Ishikawa (cell line): ENCODE measurements at regions not wholly inside any gene's neighbourhood (a gene's known extent, or its start where the extent isn't known, plus 50 kb on each side); places are given as distances from the start of the nearest gene placed in this dataset.

Experiments
- CEBPB ChIP-seq: IDR thresholded peaks from 2 replicates; pipeline ENCODE4 v1.6.1; 2012
- EGR1 ChIP-seq: IDR thresholded peaks from 2 replicates; pipeline ENCODE4 v1.6.1; 2012
- EP300 ChIP-seq: IDR thresholded peaks from 2 replicates; pipeline ENCODE4 v1.6.1; 2012; ENCODE audit warnings: borderline replicate concordance
- NFIC ChIP-seq: IDR thresholded peaks from 2 replicates; pipeline ENCODE4 v1.6.1; 2012
- RAD21 ChIP-seq: IDR thresholded peaks from 2 replicates; pipeline ENCODE4 v1.6.1; 2012; ENCODE audit warnings: low read depth
- TAF1 ChIP-seq: IDR thresholded peaks from 2 replicates; pipeline ENCODE4 v1.6.1; 2012; ENCODE audit warnings: low read depth, mild to moderate bottlenecking
- TCF12 ChIP-seq: IDR thresholded peaks from 2 replicates; pipeline ENCODE4 v1.6.1; 2012; ENCODE audit warnings: low read depth
- TEAD4 ChIP-seq: IDR thresholded peaks from 2 replicates; pipeline ENCODE4 v1.6.1; 2012
- YY1 ChIP-seq: IDR thresholded peaks from 2 replicates; pipeline ENCODE4 v1.6.1; 2012; ENCODE audit warnings: low read depth
- ZBTB7A ChIP-seq: IDR thresholded peaks from 2 replicates; pipeline ENCODE4 v1.6.1; 2012; ENCODE audit warnings: low read depth
- TF ChIP-seq, protein P1 (sequence below): IDR thresholded peaks from 2 replicates; pipeline ENCODE4 v1.6.1; 2012
- TF ChIP-seq, protein P2 (sequence below): IDR thresholded peaks from 2 replicates; pipeline ENCODE4 v1.6.1; 2012; ENCODE audit warnings: low read depth, mild to moderate bottlenecking

DNA sequence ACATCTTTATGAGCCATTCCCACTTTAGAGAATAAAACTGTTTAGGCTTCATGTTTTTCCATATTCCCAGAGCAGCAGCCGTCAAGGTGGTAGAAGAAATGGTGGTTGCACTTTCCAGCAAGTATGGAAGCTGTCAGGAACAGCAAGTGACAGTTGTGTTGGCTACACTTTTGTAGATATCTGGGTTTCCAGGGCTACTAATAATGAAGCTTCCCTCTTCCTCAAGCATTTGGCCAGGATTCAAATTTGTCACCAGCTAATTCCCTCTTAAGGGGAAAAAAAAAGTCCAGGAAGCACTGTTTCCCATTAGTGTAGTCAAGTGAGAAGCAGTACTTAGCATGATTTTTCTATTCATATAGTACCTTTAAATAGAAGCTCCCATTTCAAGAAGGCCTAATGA lies 252.8 kb downstream of the IGSF11 start:
- TF ChIP-seq YY1: no peak
- TF ChIP-seq, protein P1, sequence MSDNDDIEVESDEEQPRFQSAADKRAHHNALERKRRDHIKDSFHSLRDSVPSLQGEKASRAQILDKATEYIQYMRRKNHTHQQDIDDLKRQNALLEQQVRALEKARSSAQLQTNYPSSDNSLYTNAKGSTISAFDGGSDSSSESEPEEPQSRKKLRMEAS: no peak
- no peak for TF ChIP-seq CEBPB
- TF ChIP-seq EP300: no peak
- TF ChIP-seq, protein P2, sequence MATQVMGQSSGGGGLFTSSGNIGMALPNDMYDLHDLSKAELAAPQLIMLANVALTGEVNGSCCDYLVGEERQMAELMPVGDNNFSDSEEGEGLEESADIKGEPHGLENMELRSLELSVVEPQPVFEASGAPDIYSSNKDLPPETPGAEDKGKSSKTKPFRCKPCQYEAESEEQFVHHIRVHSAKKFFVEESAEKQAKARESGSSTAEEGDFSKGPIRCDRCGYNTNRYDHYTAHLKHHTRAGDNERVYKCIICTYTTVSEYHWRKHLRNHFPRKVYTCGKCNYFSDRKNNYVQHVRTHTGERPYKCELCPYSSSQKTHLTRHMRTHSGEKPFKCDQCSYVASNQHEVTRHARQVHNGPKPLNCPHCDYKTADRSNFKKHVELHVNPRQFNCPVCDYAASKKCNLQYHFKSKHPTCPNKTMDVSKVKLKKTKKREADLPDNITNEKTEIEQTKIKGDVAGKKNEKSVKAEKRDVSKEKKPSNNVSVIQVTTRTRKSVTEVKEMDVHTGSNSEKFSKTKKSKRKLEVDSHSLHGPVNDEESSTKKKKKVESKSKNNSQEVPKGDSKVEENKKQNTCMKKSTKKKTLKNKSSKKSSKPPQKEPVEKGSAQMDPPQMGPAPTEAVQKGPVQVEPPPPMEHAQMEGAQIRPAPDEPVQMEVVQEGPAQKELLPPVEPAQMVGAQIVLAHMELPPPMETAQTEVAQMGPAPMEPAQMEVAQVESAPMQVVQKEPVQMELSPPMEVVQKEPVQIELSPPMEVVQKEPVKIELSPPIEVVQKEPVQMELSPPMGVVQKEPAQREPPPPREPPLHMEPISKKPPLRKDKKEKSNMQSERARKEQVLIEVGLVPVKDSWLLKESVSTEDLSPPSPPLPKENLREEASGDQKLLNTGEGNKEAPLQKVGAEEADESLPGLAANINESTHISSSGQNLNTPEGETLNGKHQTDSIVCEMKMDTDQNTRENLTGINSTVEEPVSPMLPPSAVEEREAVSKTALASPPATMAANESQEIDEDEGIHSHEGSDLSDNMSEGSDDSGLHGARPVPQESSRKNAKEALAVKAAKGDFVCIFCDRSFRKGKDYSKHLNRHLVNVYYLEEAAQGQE: no peak
- no peak for TF ChIP-seq RAD21
- TF ChIP-seq TCF12: no peak
- no peak for TF ChIP-seq NFIC
- no peak for TF ChIP-seq TEAD4
- no peak for TF ChIP-seq TAF1
- no peak for TF ChIP-seq EGR1
- no peak for TF ChIP-seq ZBTB7A
